ENCODE measurements at regions not wholly inside any gene's neighbourhood (a gene's known extent, or its start where the extent isn't known, plus 50 kb on each side); places are given as distances from the start of the nearest gene placed in this dataset.

DNA sequence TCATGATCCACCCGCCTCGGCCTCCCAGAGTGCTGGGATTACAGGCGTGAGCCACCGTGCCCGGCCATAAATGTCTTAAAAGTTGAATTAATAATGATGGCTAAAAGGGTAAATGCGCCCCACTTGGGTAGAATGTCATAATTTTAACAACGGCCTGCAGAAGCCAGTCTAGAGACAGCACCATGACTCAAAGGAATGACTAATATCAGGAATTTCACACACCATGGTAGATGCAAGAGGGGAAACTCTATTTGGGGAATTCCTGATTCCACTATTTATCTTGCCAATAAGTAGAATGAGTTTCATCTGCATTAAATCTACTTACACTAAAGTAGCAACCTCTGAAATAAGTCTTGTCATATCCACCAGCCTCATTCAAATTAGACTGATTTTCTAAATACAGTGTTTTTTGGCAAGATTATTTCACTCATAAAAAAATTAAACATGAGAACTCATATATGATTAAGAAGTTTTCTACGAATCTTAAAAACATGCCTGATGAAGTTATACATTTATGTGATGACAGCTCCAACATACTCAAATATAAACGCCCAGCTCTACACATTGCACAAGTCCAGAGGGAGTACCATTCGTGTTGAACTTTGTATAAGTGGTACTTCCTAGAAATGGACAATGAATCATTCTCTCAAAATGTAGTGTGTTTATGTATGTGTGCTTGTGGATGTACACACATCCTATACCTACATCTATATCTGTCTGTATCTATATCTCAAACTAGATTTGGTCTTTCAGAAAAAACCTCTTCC lies 309.7 kb downstream of the IRS1 start:
- TF ChIP-seq CTCF (conservative IDR thresholded peaks at IDR 0.05) = no peak
- TF ChIP-seq ZFX (IDR thresholded peaks at IDR 0.05) = no peak
